Glutamatergic neuron (in vitro differentiated cells): ENCODE measurements at regions not wholly inside any gene's neighbourhood (a gene's known extent, or its start where the extent isn't known, plus 50 kb on each side); places are given as distances from the start of the nearest gene placed in this dataset.

Experiments used
- DNase-seq: peaks from one replicate; pipeline ENCODE4 v3.0.0; 2022
- H3K27ac Mint-ChIP-seq: one replicate; pipeline ENCODE4 v1.8.0; 2020; ENCODE audit warnings: mild to moderate bottlenecking, mixed read lengths, inconsistent platforms; ENCODE audit not compliant: unreplicated experiment
- H3K27me3 Mint-ChIP-seq: one replicate; pipeline ENCODE4 v1.8.0; 2020; ENCODE audit warnings: mild to moderate bottlenecking, moderate library complexity, mixed read lengths, inconsistent platforms; ENCODE audit not compliant: unreplicated experiment
- H3K36me3 Mint-ChIP-seq: one replicate; pipeline ENCODE4 v1.8.0; 2020; ENCODE audit warnings: mild to moderate bottlenecking, mixed read lengths, inconsistent platforms; ENCODE audit not compliant: unreplicated experiment
- H3K4me1 Mint-ChIP-seq: one replicate; pipeline ENCODE4 v1.8.0; 2020; ENCODE audit warnings: mild to moderate bottlenecking, low read depth, mixed read lengths, inconsistent platforms; ENCODE audit not compliant: unreplicated experiment
- H3K4me3 Mint-ChIP-seq: one replicate; pipeline ENCODE4 v1.8.0; 2020; ENCODE audit warnings: mild to moderate bottlenecking, mixed read lengths, inconsistent platforms; ENCODE audit not compliant: unreplicated experiment
- H3K9me3 Mint-ChIP-seq: one replicate; pipeline ENCODE4 v1.8.0; 2020; ENCODE audit warnings: mild to moderate bottlenecking, moderate library complexity, mixed read lengths, inconsistent platforms; ENCODE audit not compliant: unreplicated experiment
- CTCF ChIP-seq: fragments of 200-600 bp; sonication (generic); IDR thresholded peaks from one replicate; pipeline ENCODE4 v1.5.0; 2021; ENCODE audit not compliant: partially characterized antibody, unreplicated experiment

GRCh38 chr1:22290157-22290556 is 147.3 kb upstream of the WNT4 start:
- no peaks in the 10 kb centered on the region for H3K36me3 Mint-ChIP-seq
- H3K4me3 Mint-ChIP-seq: no peak overlapping the region
- H3K9me3 Mint-ChIP-seq: peaks cover 3% of the 10 kb centered on the region
- no peak for TF ChIP-seq CTCF
- no peak for DNase-seq
- no peak overlapping the region for H3K27ac Mint-ChIP-seq
- peaks cover 3% of the 10 kb centered on the region for H3K27me3 Mint-ChIP-seq
- H3K4me1 Mint-ChIP-seq: no peaks in the 10 kb centered on the region

GRCh38 chr1:22290611-22291010 is 147.7 kb upstream of the WNT4 start:
- H3K36me3 Mint-ChIP-seq: no peaks in the 10 kb centered on the region
- H3K4me1 Mint-ChIP-seq: no peaks in the 10 kb centered on the region
- H3K27ac Mint-ChIP-seq: no peak overlapping the region
- DNase-seq: no peak
- H3K9me3 Mint-ChIP-seq: peaks cover 3% of the 10 kb centered on the region
- TF ChIP-seq CTCF: no peak
- H3K27me3 Mint-ChIP-seq: peaks cover 3% of the 10 kb centered on the region
- no peak overlapping the region for H3K4me3 Mint-ChIP-seq

- no peaks in the 10 kb centered on the region for H3K4me1 Mint-ChIP-seq
- no peak for TF ChIP-seq CTCF
- H3K27me3 Mint-ChIP-seq: peaks cover 4% of the 10 kb centered on the region
- no peaks in the 10 kb centered on the region for H3K36me3 Mint-ChIP-seq
- no peak overlapping the region for H3K27ac Mint-ChIP-seq
- peaks cover 3% of the 10 kb centered on the region for H3K9me3 Mint-ChIP-seq
- DNase-seq: no peak
- H3K4me3 Mint-ChIP-seq: no peak overlapping the region
Measured at GRCh38 chr1:22291057-22291456, 148.2 kb upstream of the WNT4 start.

- peaks cover 4% of the 10 kb centered on the region for H3K27me3 Mint-ChIP-seq
- H3K27ac Mint-ChIP-seq: no peak overlapping the region
- DNase-seq: no peak
- H3K4me1 Mint-ChIP-seq: no peaks in the 10 kb centered on the region
- H3K36me3 Mint-ChIP-seq: no peaks in the 10 kb centered on the region
- no peak for TF ChIP-seq CTCF
- H3K4me3 Mint-ChIP-seq: no peak overlapping the region
- H3K9me3 Mint-ChIP-seq: peaks cover 3% of the 10 kb centered on the region
Measured at GRCh38 chr1:22291494-22291893, 148.6 kb upstream of the WNT4 start.

- no peak overlapping the region for H3K27ac Mint-ChIP-seq
- H3K4me1 Mint-ChIP-seq: no peaks in the 10 kb centered on the region
- peaks cover 3% of the 10 kb centered on the region for H3K9me3 Mint-ChIP-seq
- peaks cover 4% of the 10 kb centered on the region for H3K27me3 Mint-ChIP-seq
- no peak for DNase-seq
- no peak overlapping the region for H3K4me3 Mint-ChIP-seq
- no peak for TF ChIP-seq CTCF
- H3K36me3 Mint-ChIP-seq: no peaks in the 10 kb centered on the region
Measured at GRCh38 chr1:22292011-22292788, 149.3 kb upstream of the WNT4 start.
